K562 (cell line): ENCODE measurements at regions not wholly inside any gene's neighbourhood (a gene's known extent, or its start where the extent isn't known, plus 50 kb on each side); places are given as distances from the start of the nearest gene placed in this dataset.
A peak's percentile ranks its signal among the peaks of the same experiment; 100 is the strongest.

Experiments used
- CREBBP ChIP-seq: IDR thresholded peaks from one replicate; pipeline ENCODE4 v1.6.1; 2012; ENCODE audit warnings: low read depth, mild to moderate bottlenecking, control low read depth, inconsistent platforms, low read length
- CTCF ChIP-seq, 3 experiments: IDR thresholded peaks in 2 of 3; conservative IDR thresholded peaks in 1 of 3; 2 replicates each; pipeline ENCODE4 v1.5.1; 2011 to 2012; ENCODE audit warnings: low read length in 3 of 3, mild to moderate bottlenecking in 3 of 3, control low read depth in 2 of 3, improper control_type of control experiment in 1 of 3, inconsistent platforms in 1 of 3, low read depth in 1 of 3, mixed read lengths in 1 of 3, moderate library complexity in 1 of 3; ENCODE audit not compliant: insufficient read depth in 2 of 3
- IFI16 ChIP-seq: fragments of 250-450 bp; sonication (Bioruptor Pico); IDR thresholded peaks from 2 replicates; pipeline ENCODE4 v2.1.2; 2022; ENCODE audit warnings: mild to moderate bottlenecking, inconsistent platforms
- RAD21 ChIP-seq, 2 experiments: fragments of 250-450 bp in 1 of 2; fragments of 450-650 bp in 1 of 2; sonication (Bioruptor Pico) in 1 of 2; formaldehyde crosslinking in 1 of 2; IDR thresholded peaks in 1 of 2; conservative IDR thresholded peaks in 1 of 2; 2 replicates each; pipeline versions ENCODE4 v1.4.0 to v1.8.0; 2020 to 2022; ENCODE audit warnings: mild to moderate bottlenecking in 2 of 2, moderate library complexity in 1 of 2
- REST ChIP-seq, 2 experiments: fragments of 450-650 bp; formaldehyde crosslinking in 1 of 2; IDR thresholded peaks; 2 replicates each; pipeline versions ENCODE4 v1.4.0 to v1.6.1; 2014 to 2020; ENCODE audit warnings: mild to moderate bottlenecking in 2 of 2, borderline replicate concordance in 1 of 2, low read depth in 1 of 2

- peak; percentile 30; the same call in 1 of the 2 replicates for TF ChIP-seq REST (IDR thresholded peaks at IDR 0.05; ENCODE audit: borderline replicate concordance)
- TF ChIP-seq REST (CRISPR knock-in tag; IDR thresholded peaks at IDR 0.05; ENCODE audit: low read depth): no peak
- TF ChIP-seq CREBBP: no peak
- TF ChIP-seq RAD21 (CRISPR knock-in tag; conservative IDR thresholded peaks at IDR 0.05 in 1 of 2, IDR thresholded peaks at IDR 0.05 in 1 of 2): peak; percentile 70
- TF ChIP-seq CTCF (IDR thresholded peaks at IDR 0.05 in 2 of 3, conservative IDR thresholded peaks at IDR 0.05 in 1 of 3; ENCODE audit: insufficient read depth in 2 of 3, low read depth in 1 of 3, low read length in 3 of 3): peak in 2 of 3 experiments; percentile 45 to 69; a peak in 3 of 6 replicates
- no peak for TF ChIP-seq IFI16 (CRISPR knock-in tag)
- TF ChIP-seq, all 486 proteins: peak for 5
Measured at GRCh38 chr4:136864604-136865185, 667.6 kb downstream of the PCDH18 start (continued).
